ENCODE measurements at regions not wholly inside any gene's neighbourhood (a gene's known extent, or its start where the extent isn't known, plus 50 kb on each side); places are given as distances from the start of the nearest gene placed in this dataset.
"Not testable (repeated sequence)": the region's sequence is repeated elsewhere in the genome, so short reads cannot be mapped to it uniquely, and the experiment has no call there.

DNA sequence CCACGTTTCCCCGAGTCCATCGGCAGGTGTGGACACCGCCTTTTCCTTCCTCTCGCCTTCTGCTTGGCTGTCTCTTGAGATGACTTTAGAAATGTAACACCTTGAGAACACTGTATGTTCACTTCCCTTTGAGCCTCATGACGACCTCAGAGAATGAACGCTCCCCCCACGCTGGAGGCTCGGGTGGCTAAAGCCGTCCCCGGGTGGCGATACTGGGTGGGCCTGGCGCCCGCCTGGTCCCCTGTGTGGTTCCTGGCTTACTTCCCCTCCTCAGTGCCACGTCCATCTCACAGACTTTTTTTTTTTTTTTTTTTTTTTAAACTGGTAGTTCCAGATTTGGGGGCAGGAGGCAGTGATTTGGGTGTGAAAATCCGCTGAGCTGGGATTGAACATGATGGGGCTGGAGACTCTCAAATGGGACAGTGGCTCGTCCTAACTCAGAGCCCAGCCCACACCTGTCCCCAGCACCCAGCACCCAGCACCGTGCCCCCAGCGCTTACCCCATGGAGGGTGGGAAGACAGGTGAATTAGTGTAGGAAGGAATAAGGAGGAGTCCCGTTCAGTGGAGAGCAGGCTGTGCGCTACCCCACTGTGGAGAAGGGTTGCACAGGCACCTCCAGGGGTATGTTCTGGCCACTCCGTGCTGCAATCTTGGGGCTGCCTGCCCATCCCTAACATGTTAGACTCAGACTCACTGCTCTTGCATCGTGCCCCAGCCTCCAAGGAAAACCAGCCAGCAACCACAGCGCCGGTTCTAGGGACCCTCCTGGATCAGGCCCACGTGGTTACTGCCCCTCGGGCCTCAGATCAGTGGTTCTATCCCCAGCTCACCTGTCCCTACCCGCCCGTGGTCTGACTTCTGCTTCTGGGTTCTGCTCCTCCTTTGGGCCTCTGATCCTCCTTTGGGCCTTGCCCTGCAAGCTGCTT, 174.0 kb downstream of the ASB1 start:
- DNase-seq: no peak

DNA sequence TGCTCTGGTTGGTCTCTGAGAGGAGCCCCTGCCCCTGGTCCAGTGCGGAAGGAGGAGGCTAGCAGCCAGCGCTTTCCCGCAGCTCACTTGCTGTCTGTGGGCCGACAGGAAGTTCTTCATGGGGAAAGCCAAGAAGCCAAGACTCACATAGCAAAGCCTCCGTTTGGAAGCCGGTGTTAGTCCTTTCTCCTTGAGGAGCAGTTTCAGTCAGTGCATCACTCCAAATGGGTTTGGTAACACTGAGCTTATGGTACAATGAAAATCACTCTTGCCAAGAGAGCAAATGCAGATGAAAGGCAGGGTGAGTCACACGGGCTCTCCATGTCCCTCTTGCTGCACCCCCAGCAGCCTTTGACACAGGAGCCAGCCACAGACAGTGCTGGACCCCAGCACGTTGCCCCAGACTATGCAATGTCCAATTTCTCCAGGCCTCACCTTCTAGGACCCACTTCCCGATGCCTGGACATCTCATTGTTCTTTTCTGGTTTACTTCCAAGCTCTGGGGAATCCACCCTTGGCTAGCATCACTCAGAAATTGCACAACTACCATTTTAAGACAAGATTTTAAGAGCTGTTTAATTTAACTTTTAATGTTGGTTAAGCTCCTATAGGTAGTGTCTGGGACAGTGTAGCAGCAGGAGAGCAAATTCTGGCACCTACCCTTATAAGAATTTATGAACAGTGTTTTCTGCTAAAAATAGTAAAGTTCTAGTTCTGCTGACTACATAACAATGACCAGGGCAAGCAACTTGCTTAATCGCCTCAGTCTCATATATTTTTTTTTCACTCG, 174.9 kb downstream of the ASB1 start:
- no peak for DNase-seq

DNA sequence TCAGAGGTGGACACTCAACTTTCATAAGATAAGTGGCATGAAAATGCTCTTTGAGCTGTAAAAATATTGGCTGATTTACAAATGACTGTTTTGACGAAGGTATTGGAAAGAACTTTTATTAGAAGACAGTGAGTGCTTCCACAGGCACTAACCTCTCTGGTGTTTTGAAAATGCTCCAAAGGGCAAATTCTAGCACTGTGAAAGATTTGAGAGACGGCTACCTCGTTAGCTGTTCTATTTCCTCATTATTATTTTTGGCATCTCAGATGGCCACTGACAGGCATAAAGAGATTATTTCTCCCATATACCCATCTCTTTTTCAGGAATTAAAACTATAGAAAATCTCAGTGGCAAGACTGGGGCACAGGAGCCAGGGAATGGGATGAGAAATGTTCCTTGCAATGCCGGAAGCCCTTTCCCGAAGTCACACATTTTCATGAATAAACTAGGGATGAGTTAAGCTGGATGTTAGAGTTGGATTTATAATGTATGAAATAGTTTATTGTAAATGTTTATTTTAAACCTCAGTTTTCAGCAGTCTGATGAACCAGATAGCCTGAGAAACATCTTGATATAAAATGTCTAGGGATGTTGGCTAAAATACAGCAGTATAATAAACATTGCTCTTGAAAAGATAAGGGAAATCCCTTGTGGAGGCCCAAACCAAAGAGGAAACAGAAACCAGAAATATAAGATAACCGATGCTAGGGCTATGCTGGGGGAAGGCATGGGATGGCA, 175.7 kb downstream of the ASB1 start:
- no peak for DNase-seq

GRCh38 chr2:238603596-238603995, 176.9 kb downstream of the ASB1 start:
- DNase-seq: no peak

DNA sequence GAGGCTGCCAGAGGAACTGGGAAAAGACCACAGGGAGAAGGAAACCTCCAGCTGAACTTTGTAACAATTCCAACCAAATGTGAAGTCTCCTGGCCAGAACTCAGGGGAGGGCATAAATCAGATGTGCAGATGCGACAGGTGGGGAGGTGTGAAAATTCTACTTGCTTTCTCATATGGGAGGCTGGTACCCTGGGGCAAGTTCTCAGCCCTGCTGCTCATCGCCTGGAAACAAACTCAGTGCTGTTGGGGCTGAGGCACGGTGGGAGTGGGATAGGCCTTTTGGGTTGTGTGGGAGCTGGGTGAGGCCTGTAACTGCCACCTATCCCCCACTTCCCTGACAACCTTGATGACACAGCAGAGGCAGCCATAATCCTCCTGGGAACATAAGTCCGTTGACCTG, 179.6 kb downstream of the ASB1 start:
- no peak for DNase-seq

GRCh38 chr2:238613610-238614009, 186.9 kb downstream of the ASB1 start:
- DNase-seq: no peak

GRCh38 chr2:238614376-238614775, 187.6 kb downstream of the ASB1 start:
- DNase-seq: no peak

GRCh38 chr2:238615187-238615586, 188.5 kb downstream of the ASB1 start:
- DNase-seq: no peak

- DNase-seq: no peak
Observed at GRCh38 chr2:238616681-238617080, 190.0 kb downstream of the ASB1 start.

- not testable (repeated sequence) for DNase-seq
Observed at GRCh38 chr2:238618494-238619283, 192.0 kb downstream of the ASB1 start.

- DNase-seq: no peak
Observed at GRCh38 chr2:238627899-238628298, 201.2 kb downstream of the ASB1 start.

- no peak for DNase-seq
Observed at GRCh38 chr2:238629064-238629463, 202.3 kb downstream of the ASB1 start.

DNA sequence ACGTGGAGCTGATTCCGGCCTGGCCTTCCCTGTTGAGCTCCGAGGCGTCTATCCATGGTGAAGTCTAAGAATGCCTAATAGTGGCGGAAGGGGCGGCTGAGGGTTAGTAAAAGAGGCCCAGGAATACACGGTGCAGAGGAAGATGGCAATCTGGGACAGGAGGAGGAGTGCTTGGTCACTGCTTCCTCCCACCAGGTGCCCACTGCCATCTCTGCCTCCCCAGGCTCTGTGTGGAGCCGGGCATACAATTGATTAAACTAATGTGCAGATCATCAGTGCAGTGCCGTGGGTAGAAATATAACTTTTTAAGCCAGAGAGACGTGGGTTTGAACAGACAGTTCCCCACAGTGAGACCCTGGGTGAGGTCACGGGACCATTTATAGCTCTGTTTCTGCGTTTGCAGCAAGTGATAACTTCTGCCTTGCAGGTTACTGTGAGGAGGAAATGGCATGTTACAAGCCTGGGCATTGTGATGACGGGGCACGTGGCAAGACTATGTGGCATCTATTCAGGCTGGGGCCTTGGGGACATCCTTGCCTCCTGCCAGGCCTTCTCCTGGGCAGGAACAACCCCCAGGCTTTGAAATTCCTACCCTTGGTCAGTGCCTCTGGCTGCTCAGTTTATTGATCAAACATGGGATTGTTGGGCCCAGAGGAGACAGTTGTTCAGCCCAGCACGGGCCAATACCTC, 204.9 kb downstream of the ASB1 start:
- DNase-seq: no peak

DNA sequence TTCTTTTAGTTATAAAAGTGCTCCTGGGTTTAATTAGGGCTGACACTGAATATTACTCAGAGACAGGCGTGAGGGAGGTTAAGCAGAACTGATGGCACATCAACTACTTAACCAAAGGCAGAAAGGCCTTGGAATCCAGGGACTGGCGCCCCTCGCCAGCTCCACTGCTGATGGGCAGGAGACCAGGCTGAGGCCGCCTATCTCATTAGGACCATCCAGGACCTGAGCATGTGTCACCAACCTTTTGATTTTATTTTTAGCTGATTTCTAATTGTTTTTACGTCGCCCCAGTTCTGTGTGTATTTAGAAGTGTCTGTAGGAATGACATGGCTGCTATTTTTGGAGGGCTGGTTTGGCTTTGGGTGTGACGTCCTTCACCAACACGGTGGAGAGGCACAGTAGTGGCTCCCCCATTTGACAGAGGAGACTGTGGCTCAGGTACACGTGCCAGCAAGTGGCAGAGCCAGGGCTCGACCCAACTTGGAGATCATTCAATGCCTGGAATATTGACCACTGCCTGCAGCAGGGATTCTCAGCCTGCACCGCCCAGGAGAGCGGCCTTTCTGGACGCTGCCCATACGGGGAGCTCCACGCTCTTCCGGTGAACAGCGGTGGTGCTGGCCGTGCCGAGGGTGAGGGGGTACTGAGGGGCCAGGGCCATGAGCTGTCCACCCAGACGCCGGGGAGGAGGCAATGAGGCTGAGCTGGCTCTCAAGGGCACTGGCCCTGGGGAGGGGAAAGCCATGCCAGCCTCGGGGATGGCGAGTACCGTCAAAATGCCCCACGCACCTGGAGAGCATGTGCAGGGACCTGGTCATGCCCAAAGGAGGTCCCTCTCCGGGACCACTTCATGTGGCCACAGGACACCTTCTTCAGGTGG, 205.7 kb downstream of the ASB1 start:
- DNase-seq: no peak

- no peak for DNase-seq
Observed at GRCh38 chr2:238633426-238634328, 206.9 kb downstream of the ASB1 start.

DNA sequence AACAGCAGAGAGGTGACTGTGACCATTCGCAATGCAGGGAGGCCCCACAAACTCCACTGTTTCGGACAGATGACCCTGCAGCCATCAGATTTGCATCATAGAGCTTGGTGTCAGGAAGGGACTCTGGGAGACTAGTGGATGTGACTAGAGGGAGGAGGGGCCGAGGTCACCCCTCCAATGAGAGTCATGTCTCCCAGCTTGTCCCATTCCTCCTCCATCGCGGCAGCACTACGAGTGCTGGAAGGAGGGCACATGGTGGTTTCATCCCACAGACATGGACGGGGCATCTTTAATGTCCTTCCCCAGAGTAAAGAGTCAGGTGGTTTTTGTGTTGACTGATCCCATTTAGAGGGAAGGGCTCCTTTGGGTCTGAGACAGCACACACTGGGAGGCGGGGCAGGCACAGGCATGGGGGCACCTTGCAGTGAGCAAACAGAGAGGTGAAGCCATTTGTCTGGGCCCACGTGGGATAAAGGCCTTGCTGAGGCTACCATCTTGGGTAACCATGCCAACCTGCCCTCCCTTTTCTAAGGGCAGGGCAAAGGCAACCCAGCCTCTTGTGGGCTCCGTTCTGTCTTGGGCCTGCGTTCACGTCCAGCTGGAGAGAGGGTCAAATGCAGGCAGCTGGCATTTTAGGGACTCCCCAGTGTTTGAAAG, 208.1 kb downstream of the ASB1 start:
- no peak for DNase-seq

DNA sequence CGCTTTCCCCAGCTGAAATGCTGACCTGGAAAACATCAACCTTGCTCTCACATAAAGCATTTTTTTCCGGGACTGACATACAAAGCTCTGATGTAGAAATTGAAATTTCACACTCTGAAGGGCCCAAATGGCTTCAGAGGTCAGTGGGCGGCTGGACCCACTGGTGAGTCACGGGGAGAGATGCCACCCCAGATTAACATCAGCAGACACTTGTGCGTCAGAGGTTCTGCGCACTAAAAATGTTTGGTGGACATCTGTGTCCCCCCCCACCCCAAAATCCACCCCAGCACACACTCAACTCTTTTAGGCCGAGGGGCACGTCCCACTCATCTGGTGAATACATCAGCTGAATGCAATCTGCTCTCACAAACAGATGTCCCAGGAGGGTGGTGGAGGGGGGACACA, 208.9 kb downstream of the ASB1 start:
- no peak for DNase-seq

GRCh38 chr2:238636269-238637073, 209.7 kb downstream of the ASB1 start:
- no peak for DNase-seq
